Activated T-helper 17 cell treated with anti-CD3 and anti-CD28 coated beads, Interleukin-2, amount 50 U/mL, for 72 hours (primary cell): ENCODE measurements at regions not wholly inside any gene's neighbourhood (a gene's known extent, or its start where the extent isn't known, plus 50 kb on each side); places are given as distances from the start of the nearest gene placed in this dataset.

Experiments
- ATAC-seq: fragments of 150-1000 bp; cut with Tn5 transposase; replicated peaks from 2 replicates; pipeline ENCODE4 v1.10.0; 2021; ENCODE audit warnings: mild to moderate bottlenecking, moderate library complexity
- H3K27ac Mint-ChIP-seq: one replicate; pipeline ENCODE4 v1.8.0; 2022; ENCODE audit warnings: mixed read lengths
- H3K27me3 Mint-ChIP-seq: one replicate; pipeline ENCODE4 v1.8.0; 2022; ENCODE audit warnings: mixed read lengths
- H3K36me3 Mint-ChIP-seq: one replicate; pipeline ENCODE4 v1.8.0; 2022; ENCODE audit warnings: low read depth, mild to moderate bottlenecking, mixed read lengths
- H3K4me1 Mint-ChIP-seq: one replicate; pipeline ENCODE4 v1.8.0; 2022; ENCODE audit warnings: mixed read lengths
- H3K4me3 Mint-ChIP-seq: one replicate; pipeline ENCODE4 v1.8.0; 2022; ENCODE audit warnings: mild to moderate bottlenecking, mixed read lengths
- H3K9me3 Mint-ChIP-seq: one replicate; pipeline ENCODE4 v1.8.0; 2022; ENCODE audit warnings: mixed read lengths

- H3K27me3 Mint-ChIP-seq = no peaks in the 10 kb centered on the region
- peaks cover 5% of the 10 kb centered on the region for H3K9me3 Mint-ChIP-seq
- H3K4me3 Mint-ChIP-seq = no peak overlapping the region
- no peaks in the 10 kb centered on the region for H3K36me3 Mint-ChIP-seq
- no peaks in the 10 kb centered on the region for H3K4me1 Mint-ChIP-seq
- no peak overlapping the region for H3K27ac Mint-ChIP-seq
- ATAC-seq = no peak
Measured at GRCh38 chr13:80113714-80114454, 227.0 kb downstream of the SPRY2 start.

DNA sequence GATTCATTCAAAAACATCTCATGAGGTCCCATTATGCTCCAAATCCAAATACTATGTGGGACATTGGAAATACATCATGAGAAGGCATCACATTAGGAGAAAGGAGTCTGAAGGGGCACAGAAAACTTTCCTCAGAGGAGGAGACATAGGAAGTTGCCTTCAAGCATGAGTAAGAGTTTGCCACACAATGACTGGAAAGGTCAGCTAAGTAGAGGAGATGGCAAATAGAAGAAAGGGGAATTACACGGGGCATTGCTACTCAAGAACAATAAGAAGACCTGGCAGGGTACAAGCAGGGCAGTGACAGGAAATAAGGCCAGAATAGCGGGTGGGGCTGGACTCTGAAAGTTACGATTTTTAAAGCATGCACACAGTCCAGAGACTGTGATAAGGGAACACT is 231.6 kb downstream of the SPRY2 start:
- Mint-ChIP-seq H3K9me3 (peaks cover 16% of the 10 kb centered on the region), H3K27me3 (no peaks in the 10 kb centered on the region), H3K4me1 (no peaks in the 10 kb centered on the region), H3K27ac (no peak overlapping the region), H3K36me3 (no peaks in the 10 kb centered on the region), H3K4me3 (no peak overlapping the region)
- no peak for ATAC-seq

DNA sequence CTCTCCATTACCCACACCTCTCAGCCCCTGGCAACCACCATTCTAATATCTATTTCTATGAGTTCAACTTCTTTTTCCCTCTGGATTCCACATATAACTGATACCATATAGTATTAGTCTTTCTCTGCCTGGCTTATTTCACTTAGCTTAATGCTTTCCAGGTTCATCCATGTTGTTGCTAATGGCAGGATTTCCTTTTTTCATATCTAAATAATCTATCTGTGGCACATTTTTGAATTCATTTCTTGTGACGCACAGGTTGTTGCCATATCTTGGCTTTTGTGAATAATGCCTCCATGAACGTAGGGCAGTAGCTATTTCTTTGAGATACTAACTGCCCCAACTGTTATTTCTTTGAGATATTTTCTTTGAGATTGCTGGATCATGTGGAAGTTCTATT is 235.6 kb downstream of the SPRY2 start:
- Mint-ChIP-seq H3K27ac (no peak overlapping the region), H3K4me3 (no peak overlapping the region), H3K4me1 (no peaks in the 10 kb centered on the region), H3K27me3 (no peaks in the 10 kb centered on the region), H3K36me3 (no peaks in the 10 kb centered on the region), H3K9me3 (peaks cover 16% of the 10 kb centered on the region)
- ATAC-seq = no peak

GRCh38 chr13:80101040-80101439 is 239.9 kb downstream of the SPRY2 start:
- Mint-ChIP-seq H3K4me3 (no peak overlapping the region), H3K9me3 (peaks cover 5% of the 10 kb centered on the region), H3K36me3 (no peaks in the 10 kb centered on the region), H3K27me3 (no peaks in the 10 kb centered on the region), H3K27ac (no peak overlapping the region), H3K4me1 (no peaks in the 10 kb centered on the region)
- no peak for ATAC-seq

DNA sequence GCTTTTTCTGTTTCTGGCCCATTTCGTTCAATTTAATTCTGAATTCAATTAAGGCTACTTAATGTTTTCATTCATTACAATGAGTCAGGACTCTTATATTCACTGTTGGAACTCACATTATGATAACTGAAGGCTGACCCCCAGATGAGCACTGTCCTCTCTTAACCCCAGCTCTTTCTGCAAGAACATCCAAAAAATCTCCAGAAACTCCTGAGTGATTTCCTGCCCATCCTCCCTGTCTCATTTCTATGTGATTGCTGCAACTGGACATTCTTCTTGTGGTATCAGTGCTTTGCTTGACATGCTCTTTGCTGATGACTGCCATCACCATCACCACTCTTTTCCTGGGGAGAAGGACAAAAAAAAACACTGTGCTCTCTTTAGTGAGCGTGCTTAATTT is 240.3 kb downstream of the SPRY2 start:
- Mint-ChIP-seq H3K27ac (no peak overlapping the region), H3K27me3 (no peaks in the 10 kb centered on the region), H3K4me1 (no peaks in the 10 kb centered on the region), H3K36me3 (no peaks in the 10 kb centered on the region), H3K4me3 (no peak overlapping the region), H3K9me3 (peaks cover 5% of the 10 kb centered on the region)
- ATAC-seq = no peak

- no peaks in the 10 kb centered on the region for H3K36me3 Mint-ChIP-seq
- no peaks in the 10 kb centered on the region for H3K9me3 Mint-ChIP-seq
- no peak overlapping the region for H3K27ac Mint-ChIP-seq
- H3K4me1 Mint-ChIP-seq = no peaks in the 10 kb centered on the region
- ATAC-seq = no peak
- no peaks in the 10 kb centered on the region for H3K27me3 Mint-ChIP-seq
- no peak overlapping the region for H3K4me3 Mint-ChIP-seq
Measured at GRCh38 chr13:80097561-80097960, 243.4 kb downstream of the SPRY2 start.

- Mint-ChIP-seq H3K27ac (no peak overlapping the region), H3K4me3 (no peak overlapping the region), H3K4me1 (no peaks in the 10 kb centered on the region), H3K36me3 (no peaks in the 10 kb centered on the region), H3K27me3 (no peaks in the 10 kb centered on the region), H3K9me3 (peaks cover 4% of the 10 kb centered on the region)
- ATAC-seq = no peak
Measured at GRCh38 chr13:80096383-80096782, 244.5 kb downstream of the SPRY2 start.

DNA sequence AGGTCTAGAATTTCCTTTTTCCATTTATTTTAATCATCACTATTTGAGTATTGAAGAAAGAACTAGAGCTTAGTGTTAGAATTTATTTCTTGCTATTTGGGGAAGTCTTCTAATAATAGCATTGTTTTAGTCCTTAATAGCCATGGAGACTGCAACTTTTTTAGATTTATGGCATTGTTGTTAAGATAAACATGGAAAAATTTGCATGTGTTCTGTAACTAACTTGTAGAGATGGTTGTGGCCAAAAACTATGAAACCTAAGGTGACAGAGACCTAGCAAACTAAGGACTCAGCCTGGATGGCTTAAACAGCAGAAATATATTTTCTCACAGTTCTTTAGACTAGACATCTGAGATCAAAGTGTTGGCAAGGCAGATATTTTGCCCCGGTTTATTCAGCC is 246.4 kb downstream of the SPRY2 start:
- H3K27me3 Mint-ChIP-seq = no peaks in the 10 kb centered on the region
- no peak overlapping the region for H3K27ac Mint-ChIP-seq
- ATAC-seq = no peak
- H3K4me3 Mint-ChIP-seq = no peak overlapping the region
- H3K4me1 Mint-ChIP-seq = no peaks in the 10 kb centered on the region
- H3K36me3 Mint-ChIP-seq = no peaks in the 10 kb centered on the region
- peaks cover 4% of the 10 kb centered on the region for H3K9me3 Mint-ChIP-seq

- Mint-ChIP-seq H3K9me3 (peaks cover 4% of the 10 kb centered on the region), H3K27ac (no peak overlapping the region), H3K36me3 (no peaks in the 10 kb centered on the region), H3K4me1 (no peaks in the 10 kb centered on the region), H3K4me3 (no peak overlapping the region), H3K27me3 (no peaks in the 10 kb centered on the region)
- no peak for ATAC-seq
Measured at GRCh38 chr13:80093888-80094287, 247.0 kb downstream of the SPRY2 start.

- no peaks in the 10 kb centered on the region for H3K27me3 Mint-ChIP-seq
- ATAC-seq = no peak
Measured at GRCh38 chr13:80086304-80086721, 254.6 kb downstream of the SPRY2 start.

GRCh38 chr13:80083853-80084676 is 256.9 kb downstream of the SPRY2 start:
- Mint-ChIP-seq H3K27me3 (no peaks in the 10 kb centered on the region), H3K9me3 (no peaks in the 10 kb centered on the region), H3K4me3 (no peak overlapping the region), H3K27ac (no peak overlapping the region), H3K4me1 (no peaks in the 10 kb centered on the region), H3K36me3 (no peaks in the 10 kb centered on the region)
- ATAC-seq = no peak

More at GRCh38 chr13:80086304-80086721, 254.6 kb downstream of the SPRY2 start:
- Mint-ChIP-seq H3K36me3 (no peaks in the 10 kb centered on the region), H3K4me3 (no peak overlapping the region), H3K27ac (no peak overlapping the region), H3K4me1 (no peaks in the 10 kb centered on the region), H3K9me3 (no peaks in the 10 kb centered on the region)

- no peaks in the 10 kb centered on the region for H3K9me3 Mint-ChIP-seq
- ATAC-seq = no peak
- H3K4me1 Mint-ChIP-seq = no peaks in the 10 kb centered on the region
- no peak overlapping the region for H3K4me3 Mint-ChIP-seq
- no peaks in the 10 kb centered on the region for H3K36me3 Mint-ChIP-seq
- H3K27me3 Mint-ChIP-seq = no peaks in the 10 kb centered on the region
- H3K27ac Mint-ChIP-seq = no peak overlapping the region
Measured at GRCh38 chr13:80083081-80083852, 257.7 kb downstream of the SPRY2 start.

DNA sequence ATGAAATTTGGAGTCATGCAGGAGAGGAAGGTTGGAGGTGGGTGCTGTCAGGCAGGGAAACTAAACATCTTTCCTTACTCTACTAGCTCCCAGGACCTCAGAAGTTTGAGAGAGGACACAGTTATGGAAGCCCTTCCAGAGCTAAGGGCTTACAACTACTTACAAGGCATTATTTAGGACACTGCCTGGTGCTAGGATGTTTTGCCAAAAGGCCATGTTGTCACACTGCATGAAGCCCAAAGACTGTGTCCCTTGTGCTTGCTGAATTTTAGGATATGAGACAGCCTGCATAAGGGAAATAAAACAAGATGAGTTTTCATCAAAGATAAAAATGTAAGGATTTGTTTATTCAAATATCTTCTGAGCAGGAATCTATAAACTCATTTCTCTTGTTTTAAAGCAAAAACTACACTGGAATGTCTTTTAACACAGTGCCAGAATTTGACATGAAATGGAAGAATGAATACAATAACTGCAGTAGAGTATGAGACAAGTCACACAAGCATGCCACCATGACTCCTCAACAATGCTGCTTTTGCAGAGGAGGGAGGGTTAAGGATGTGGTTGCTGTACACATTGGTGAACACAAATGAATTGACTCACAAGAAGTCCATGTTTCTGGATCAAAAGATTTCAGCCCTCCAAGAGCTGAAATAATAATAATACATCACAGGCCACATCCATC is 258.4 kb downstream of the SPRY2 start:
- Mint-ChIP-seq H3K27ac (no peak overlapping the region), H3K4me1 (no peaks in the 10 kb centered on the region)

DNA sequence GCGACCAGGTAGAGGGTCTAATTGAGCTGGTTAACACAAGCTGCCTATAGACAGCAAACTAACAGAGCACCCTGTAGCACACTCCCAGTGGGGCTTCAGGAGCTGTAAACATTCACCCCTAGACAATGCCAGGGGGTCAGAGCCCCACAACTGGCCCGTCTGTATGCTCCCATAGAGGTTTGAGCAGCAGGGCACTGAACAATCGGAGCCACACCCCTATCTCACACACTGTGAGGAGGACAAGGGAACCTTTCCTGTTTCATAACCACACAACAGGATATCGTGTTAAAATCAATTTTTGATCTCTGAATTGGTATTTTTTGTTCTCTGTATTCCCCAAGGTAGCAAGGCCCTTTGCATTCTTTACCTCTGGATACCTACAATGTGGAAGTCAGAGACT is 266.1 kb downstream of the SPRY2 start:
- Mint-ChIP-seq H3K36me3 (no peaks in the 10 kb centered on the region), H3K4me3 (no peak overlapping the region), H3K27me3 (no peaks in the 10 kb centered on the region), H3K27ac (no peak overlapping the region), H3K4me1 (no peaks in the 10 kb centered on the region), H3K9me3 (peaks cover 12% of the 10 kb centered on the region)
- no peak for ATAC-seq

More for the DNA sequence above, 258.4 kb downstream of the SPRY2 start:
- ATAC-seq = no peak
- Mint-ChIP-seq H3K4me3 (no peak overlapping the region), H3K36me3 (no peaks in the 10 kb centered on the region), H3K27me3 (no peaks in the 10 kb centered on the region), H3K9me3 (peaks cover 2% of the 10 kb centered on the region)
